ENCODE measurements at regions not wholly inside any gene's neighbourhood (a gene's known extent, or its start where the extent isn't known, plus 50 kb on each side); places are given as distances from the start of the nearest gene placed in this dataset.

DNA sequence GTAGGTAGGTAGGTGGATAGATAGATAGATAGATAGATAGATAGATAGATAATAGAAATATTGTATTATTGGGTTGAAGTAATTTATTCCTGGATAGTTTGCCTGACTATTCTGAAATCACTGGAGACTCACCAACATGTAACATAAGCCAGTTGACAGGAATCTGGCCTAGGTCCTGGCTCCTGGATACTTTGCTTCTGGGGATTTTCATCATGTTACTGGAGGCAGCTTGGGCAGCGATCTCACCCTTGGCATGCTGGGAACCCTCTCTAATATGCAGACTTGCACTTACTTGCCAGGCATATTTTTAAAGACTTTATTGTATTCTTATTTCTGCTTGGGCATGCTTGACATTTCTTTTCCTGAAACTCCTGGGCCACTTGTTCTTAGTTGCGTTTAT is 709.1 kb upstream of the FZD8 start:
- TF ChIP-seq, protein P1, sequence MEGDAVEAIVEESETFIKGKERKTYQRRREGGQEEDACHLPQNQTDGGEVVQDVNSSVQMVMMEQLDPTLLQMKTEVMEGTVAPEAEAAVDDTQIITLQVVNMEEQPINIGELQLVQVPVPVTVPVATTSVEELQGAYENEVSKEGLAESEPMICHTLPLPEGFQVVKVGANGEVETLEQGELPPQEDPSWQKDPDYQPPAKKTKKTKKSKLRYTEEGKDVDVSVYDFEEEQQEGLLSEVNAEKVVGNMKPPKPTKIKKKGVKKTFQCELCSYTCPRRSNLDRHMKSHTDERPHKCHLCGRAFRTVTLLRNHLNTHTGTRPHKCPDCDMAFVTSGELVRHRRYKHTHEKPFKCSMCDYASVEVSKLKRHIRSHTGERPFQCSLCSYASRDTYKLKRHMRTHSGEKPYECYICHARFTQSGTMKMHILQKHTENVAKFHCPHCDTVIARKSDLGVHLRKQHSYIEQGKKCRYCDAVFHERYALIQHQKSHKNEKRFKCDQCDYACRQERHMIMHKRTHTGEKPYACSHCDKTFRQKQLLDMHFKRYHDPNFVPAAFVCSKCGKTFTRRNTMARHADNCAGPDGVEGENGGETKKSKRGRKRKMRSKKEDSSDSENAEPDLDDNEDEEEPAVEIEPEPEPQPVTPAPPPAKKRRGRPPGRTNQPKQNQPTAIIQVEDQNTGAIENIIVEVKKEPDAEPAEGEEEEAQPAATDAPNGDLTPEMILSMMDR (IDR thresholded peaks at IDR 0.05), result no peak
- no peak for TF ChIP-seq POLR2A (IDR thresholded peaks at IDR 0.05)
